RWPE1 (cell line): ENCODE measurements at regions not wholly inside any gene's neighbourhood (a gene's known extent, or its start where the extent isn't known, plus 50 kb on each side); places are given as distances from the start of the nearest gene placed in this dataset.

Experiments
- CTCF ChIA-PET: fragments of 350-600 bp; sonication (Branson Sonifier 250); formaldehyde crosslinking; extraction: SDS; loops from one replicate; lab custom pipeline; 2021; lab: Yijun Ruan, JAX
- POLR2A ChIA-PET: fragments of 400-600 bp; formaldehyde crosslinking; extraction: SDS; loops from one replicate; lab custom pipeline; 2020; ENCODE audit warnings: antibody characterized with exemption; ENCODE audit not compliant: low non-redundant PET; lab: Yijun Ruan, JAX
- DNase-seq: peaks from one replicate; pipeline ENCODE4 v3.0.0; 2012; ENCODE audit warnings: low spot score
- H3K27ac ChIP-seq: fragments of 450-650 bp; 2 replicates; pipeline ENCODE4 v1.5.1; 2017
- CTCF ChIP-seq: fragments of 450-650 bp; conservative IDR thresholded peaks from 2 replicates; pipeline ENCODE4 v1.5.1; 2017; ENCODE audit warnings: low read depth, mild to moderate bottlenecking

- POLR2A ChIA-PET: no interaction called here
- DNase-seq: no peak
- TF ChIP-seq CTCF: no peak
- H3K27ac ChIP-seq: no peak overlapping the region
- CTCF ChIA-PET: no interaction called here
Observed at GRCh38 chr17:62126292-62126691, 61.2 kb upstream of the MED13 start.

GRCh38 chr17:62125307-62125706, 60.2 kb upstream of the MED13 start:
- no peak for TF ChIP-seq CTCF
- H3K27ac ChIP-seq: no peak overlapping the region
- ChIA-PET POLR2A (no interaction called here), CTCF (no interaction called here)
- DNase-seq: no peak

- H3K27ac ChIP-seq: no peak overlapping the region
- TF ChIP-seq CTCF: no peak
- CTCF ChIA-PET: interaction anchor here (1.2 kb wide), 1 partner anchor 34 kb away, joined by 3 read pairs; no protein-coding TSS in a partner anchor
- no peak for DNase-seq
- POLR2A ChIA-PET: no interaction called here
Observed at GRCh38 chr17:62121025-62121730, 56.1 kb upstream of the MED13 start.

GRCh38 chr17:62119373-62119772, 54.3 kb upstream of the MED13 start:
- ChIA-PET CTCF (interaction anchor here (0.6 to 1.4 kb wide), 2 partner anchors 10 to 346 kb away, joined by 3 to 5 read pairs; no protein-coding TSS in a partner anchor), POLR2A (no interaction called here)
- H3K27ac ChIP-seq: no peak overlapping the region
- no peak for TF ChIP-seq CTCF
- DNase-seq: no peak
